Kidney epithelial cell (primary cell): ENCODE measurements at regions not wholly inside any gene's neighbourhood (a gene's known extent, or its start where the extent isn't known, plus 50 kb on each side); places are given as distances from the start of the nearest gene placed in this dataset.

Source experiments
- DNase-seq: peaks from one replicate; pipeline ENCODE4 v3.0.0-alpha.2; 2010; ENCODE audit warnings: low read depth
- H3K27me3 ChIP-seq: 2 replicates; pipeline ENCODE4 v1.6.0; 2011; ENCODE audit warnings: low read length; ENCODE audit not compliant: control insufficient read depth, insufficient read depth
- H3K36me3 ChIP-seq: 2 replicates; pipeline ENCODE4 v1.5.1; 2011; ENCODE audit warnings: low read length; ENCODE audit not compliant: control insufficient read depth, insufficient read depth
- H3K4me3 ChIP-seq: 2 replicates; pipeline ENCODE4 v1.5.1; 2011; ENCODE audit warnings: low read depth, mild to moderate bottlenecking, control low read depth, low read length
- CTCF ChIP-seq: IDR thresholded peaks from 2 replicates; pipeline ENCODE4 v1.5.1; 2011; ENCODE audit warnings: mild to moderate bottlenecking, moderate library complexity, low read length, control low read depth, inconsistent platforms; ENCODE audit not compliant: insufficient read depth, poor library complexity, severe bottlenecking

GRCh38 chr4:96131186-96131585, 291.3 kb downstream of the PDHA2 start:
- Histone ChIP-seq H3K36me3 (no peaks in the 10 kb centered on the region), H3K27me3 (no peaks in the 10 kb centered on the region), H3K4me3 (no peak overlapping the region)
- DNase-seq: no peak
- no peak for TF ChIP-seq CTCF

- Histone ChIP-seq H3K36me3 (no peaks in the 10 kb centered on the region), H3K27me3 (no peaks in the 10 kb centered on the region), H3K4me3 (no peak overlapping the region)
- no peak for DNase-seq
- no peak for TF ChIP-seq CTCF
Measured at GRCh38 chr4:96134806-96135205, 294.9 kb downstream of the PDHA2 start.

GRCh38 chr4:96136056-96136455, 296.2 kb downstream of the PDHA2 start:
- H3K4me3 ChIP-seq: no peak overlapping the region
- TF ChIP-seq CTCF: no peak
- no peaks in the 10 kb centered on the region for H3K27me3 ChIP-seq
- no peak for DNase-seq
- no peaks in the 10 kb centered on the region for H3K36me3 ChIP-seq

- H3K36me3 ChIP-seq: no peaks in the 10 kb centered on the region
- no peak for DNase-seq
- no peaks in the 10 kb centered on the region for H3K27me3 ChIP-seq
- no peak for TF ChIP-seq CTCF
- H3K4me3 ChIP-seq: no peak overlapping the region
Measured at GRCh38 chr4:96139251-96139929, 299.5 kb downstream of the PDHA2 start.

GRCh38 chr4:96145601-96146000, 305.7 kb downstream of the PDHA2 start:
- no peak for DNase-seq

More at GRCh38 chr4:96145601-96146000, 305.7 kb downstream of the PDHA2 start:
- no peak overlapping the region for H3K4me3 ChIP-seq
- no peaks in the 10 kb centered on the region for H3K27me3 ChIP-seq
- no peaks in the 10 kb centered on the region for H3K36me3 ChIP-seq
- TF ChIP-seq CTCF: no peak
